ENCODE measurements at regions not wholly inside any gene's neighbourhood (a gene's known extent, or its start where the extent isn't known, plus 50 kb on each side); places are given as distances from the start of the nearest gene placed in this dataset.
A peak's percentile ranks its signal among the peaks of the same experiment; 100 is the strongest.

GRCh38 chr11:110860461-110860860 lies 148.2 kb upstream of the ARHGAP20 start:
- Histone ChIP-seq H3K27me3 (no peaks in the 10 kb centered on the region), H3K9me3 (replicated peaks in 1 of 3) (no peaks in the 10 kb centered on the region), H3K36me3 (replicated peaks in 1 of 2) (no peaks in the 10 kb centered on the region), H3K4me3 (no peak overlapping the region), H3K4me1 (replicated peaks in 1 of 2) (peaks cover 0 to 5% of the 10 kb centered on the region in 2 donors), H3K27ac (no peak overlapping the region)
- no peak for DNase-seq
- TF ChIP-seq CTCF (IDR thresholded peaks at IDR 0.05) (no peak), POLR2A (IDR thresholded peaks at IDR 0.05) (no peak)
- intact Hi-C loops (cut with DNase I): no loop called here
- 80 to 91% (median 88%) methylated on average over 3 of the region's 3 CpGs for WGBS, 4 donors

- 87 to 94% (median 91%) methylated on average over 6 of the region's 6 CpGs for WGBS, 4 donors
- intact Hi-C loops (cut with DNase I): no loop called here
These were observed 147.8 kb upstream of the ARHGAP20 start for GRCh38 chr11:110859998-110860397.

GRCh38 chr11:110859240-110859840 lies 147.1 kb upstream of the ARHGAP20 start:
- intact Hi-C loops (cut with DNase I): no loop called here
- no peak for TF ChIP-seq CTCF (IDR thresholded peaks at IDR 0.05)
- TF ChIP-seq POLR2A (IDR thresholded peaks at IDR 0.05): no peak
- WGBS, 4 donors: 84 to 91% (median 84%) methylated on average over 5 of the region's 5 CpGs
- H3K36me3 ChIP-seq (replicated peaks in 1 of 2): no peaks in the 10 kb centered on the region
- H3K27me3 ChIP-seq: no peaks in the 10 kb centered on the region
- peaks cover 0 to 5% of the 10 kb centered on the region in 2 donors for H3K4me1 ChIP-seq (replicated peaks in 1 of 2)
- no peak overlapping the region for H3K27ac ChIP-seq
- H3K9me3 ChIP-seq (replicated peaks in 1 of 3): no peaks in the 10 kb centered on the region
- DNase-seq: no peak
- no peak overlapping the region for H3K4me3 ChIP-seq

More at GRCh38 chr11:110859998-110860397, 147.8 kb upstream of the ARHGAP20 start:
- Histone ChIP-seq H3K27ac (no peak overlapping the region), H3K9me3 (replicated peaks in 1 of 3) (no peaks in the 10 kb centered on the region), H3K36me3 (replicated peaks in 1 of 2) (no peaks in the 10 kb centered on the region), H3K27me3 (no peaks in the 10 kb centered on the region), H3K4me1 (replicated peaks in 1 of 2) (peaks cover 0 to 5% of the 10 kb centered on the region in 2 donors), H3K4me3 (no peak overlapping the region)
- DNase-seq: no peak
- TF ChIP-seq POLR2A (IDR thresholded peaks at IDR 0.05) (no peak), CTCF (IDR thresholded peaks at IDR 0.05) (no peak)

- Histone ChIP-seq H3K27me3 (no peaks in the 10 kb centered on the region), H3K36me3 (replicated peaks in 1 of 2) (no peaks in the 10 kb centered on the region), H3K4me3 (no peak overlapping the region), H3K9me3 (replicated peaks in 1 of 3) (no peaks in the 10 kb centered on the region), H3K27ac (no peak overlapping the region), H3K4me1 (replicated peaks in 1 of 2) (peaks cover 0 to 5% of the 10 kb centered on the region in 2 donors)
- TF ChIP-seq CTCF (IDR thresholded peaks at IDR 0.05) (no peak), POLR2A (IDR thresholded peaks at IDR 0.05) (no peak)
- intact Hi-C loops (cut with DNase I): no loop called here
- WGBS, 4 donors: 48 to 63% (median 59%) methylated on average over 4 to 5 of the region's 5 CpGs
- DNase-seq: peak in 6 of 7 donors; percentile 18 to 58 (median 28)
These were observed 146.3 kb upstream of the ARHGAP20 start for GRCh38 chr11:110858547-110858921.
